B cell (primary cell): ENCODE measurements at regions not wholly inside any gene's neighbourhood (a gene's known extent, or its start where the extent isn't known, plus 50 kb on each side); places are given as distances from the start of the nearest gene placed in this dataset.

Experiments used
- ATAC-seq: fragments of 200-7000 bp; cut with Tn5 transposase; one replicate; pipeline ENCODE4 v1.10.0; 2021; ENCODE audit warnings: low read depth, mild to moderate bottlenecking, moderate number of reproducible peaks, moderate library complexity
- CTCF ChIA-PET: fragments of 350-600 bp; sonication (Branson Sonifier 250); formaldehyde crosslinking; loops from one replicate; lab custom pipeline; 2021; ENCODE audit warnings: antibody characterized with exemption, inconsistent platforms; lab: Charles Lee
- POLR2A ChIA-PET: fragments of 350-600 bp; sonication (Branson Sonifier 250); formaldehyde crosslinking; loops from one replicate; lab custom pipeline; 2021; ENCODE audit warnings: antibody characterized with exemption; lab: Charles Lee
- DNase-seq: peaks from one replicate; pipeline ENCODE4 v3.0.0; 2013
- H2AFZ ChIP-seq: 2 replicates; pipeline ENCODE4 v1.6.1; 2012; ENCODE audit warnings: mild to moderate bottlenecking, low read depth, low read length; ENCODE audit not compliant: insufficient read depth, poor library complexity, severe bottlenecking
- H3K27ac ChIP-seq, 2 donors: 1 replicate in 1 of 2; 2 replicates in 1 of 2; pipeline ENCODE4 v1.5.1; 2012 to 2013; ENCODE audit warnings: low read length in 2 of 2, mild to moderate bottlenecking in 2 of 2, moderate library complexity in 1 of 2
- H3K27me3 ChIP-seq, 4 experiments: fragments of 200-600 bp in 1 of 4; sonication (generic) in 1 of 4; replicated peaks in 1 of 4; 1 replicate in 2 of 4; 2 replicates in 2 of 4; pipeline versions ENCODE4 v1.6.1 to v1.7.0; 2013 to 2016; ENCODE audit warnings: low read length in 3 of 4, mild to moderate bottlenecking in 2 of 4, mixed read lengths in 1 of 4, moderate library complexity in 1 of 4; ENCODE audit not compliant: insufficient read depth in 4 of 4, control insufficient read depth in 3 of 4; ENCODE audit errors: control extremely low read depth in 1 of 4
- H3K36me3 ChIP-seq, 2 experiments: replicated peaks in 1 of 2; 1 replicate in 1 of 2; 2 replicates in 1 of 2; pipeline versions ENCODE4 v1.6.1 to v1.7.1; 2013; ENCODE audit warnings: low read length in 1 of 2; ENCODE audit not compliant: insufficient read depth in 2 of 2, control insufficient read depth in 1 of 2; ENCODE audit errors: control extremely low read depth in 1 of 2, extremely low read depth in 1 of 2
- H3K4me1 ChIP-seq, 2 donors: fragments of 200-600 bp in 1 of 2; sonication (generic) in 1 of 2; 1 replicate in 1 of 2; 2 replicates in 1 of 2; pipeline versions ENCODE4 v1.5.1 to v1.6.1; 2013 to 2017; ENCODE audit warnings: low read length in 2 of 2; ENCODE audit not compliant: control insufficient read depth in 2 of 2, insufficient read depth in 2 of 2
- H3K4me2 ChIP-seq: replicated peaks from 2 replicates; pipeline ENCODE3; 2012; ENCODE audit warnings: mild to moderate bottlenecking, low read depth, low read length; ENCODE audit not compliant: poor library complexity, severe bottlenecking
- H3K4me3 ChIP-seq, 5 experiments: fragments of 200-600 bp in 1 of 5; sonication (generic) in 1 of 5; 1 replicate in 3 of 5; 2 replicates in 2 of 5; pipeline versions ENCODE4 v1.5.1 to v1.7.0; 2011 to 2016; ENCODE audit warnings: low read length in 4 of 5, mild to moderate bottlenecking in 4 of 5, low read depth in 2 of 5, control low read depth in 1 of 5, moderate library complexity in 1 of 5; ENCODE audit not compliant: insufficient read depth in 1 of 5; ENCODE audit errors: control extremely low read depth in 1 of 5, extremely low read depth in 1 of 5
- H3K79me2 ChIP-seq: fragments of 200-600 bp; sonication (generic); one replicate; pipeline ENCODE4 v1.6.0; 2016; ENCODE audit warnings: low read length; ENCODE audit not compliant: control insufficient read depth, insufficient read depth
- H3K9ac ChIP-seq: fragments of 200-600 bp; sonication (generic); 2 replicates; pipeline ENCODE4 v1.6.1; 2017; ENCODE audit warnings: mild to moderate bottlenecking, low read length, moderate library complexity
- H3K9me3 ChIP-seq, 3 donors: one replicate each; pipeline versions ENCODE4 v1.6.1 to v1.7.1; 2013; ENCODE audit warnings: low read length in 2 of 3; ENCODE audit not compliant: control insufficient read depth in 2 of 3, insufficient read depth in 1 of 3; ENCODE audit errors: control extremely low read depth in 1 of 3
- H4K20me1 ChIP-seq: 2 replicates; pipeline ENCODE4 v1.6.0; 2012; ENCODE audit warnings: mild to moderate bottlenecking, low read length; ENCODE audit not compliant: insufficient read depth, control insufficient read depth, poor library complexity, severe bottlenecking
- H3K27ac Mint-ChIP-seq: one replicate; pipeline ENCODE4 v1.8.0; 2021; ENCODE audit warnings: mixed read lengths
- H3K27me3 Mint-ChIP-seq: one replicate; pipeline ENCODE4 v1.8.0; 2021; ENCODE audit warnings: mixed read lengths
- H3K4me1 Mint-ChIP-seq: one replicate; pipeline ENCODE4 v1.8.0; 2021; ENCODE audit warnings: mixed read lengths
- H3K4me3 Mint-ChIP-seq: one replicate; pipeline ENCODE4 v1.8.0; 2021; ENCODE audit warnings: mixed read lengths
- H3K9me3 Mint-ChIP-seq: one replicate; pipeline ENCODE4 v1.8.0; 2022; ENCODE audit warnings: mixed read lengths; ENCODE audit not compliant: insufficient read depth
- EZH2 ChIP-seq: IDR thresholded peaks from 2 replicates; pipeline ENCODE4 v1.6.1; 2012; ENCODE audit warnings: borderline replicate concordance, low read depth, mild to moderate bottlenecking, moderate library complexity, low read length; ENCODE audit not compliant: insufficient read depth, poor library complexity, severe bottlenecking
- WGBS: methylation state at CpG from one replicate; pipeline ENCODE4 v1.1.5; 2013; ENCODE audit warnings: missing lambda C conversion rate; ENCODE audit not compliant: insufficient coverage; 5-methylcytosine and 5-hydroxymethylcytosine counted together
- intact Hi-C: fragments of 100-400 bp; cut with micrococcal nuclease; formaldehyde crosslinking; loops from one replicate; pipeline ENCODE4 v1.10.0; 2022
- TF ChIP-seq, protein P1 (sequence below): fragments of 200-600 bp; IDR thresholded peaks from one replicate; pipeline ENCODE4 v1.8.0; 2022; ENCODE audit warnings: antibody characterized with exemption, mild to moderate bottlenecking

GRCh38 chr4:33512397-33512796 is 2731.9 kb downstream of the ARAP2 start:
- Histone ChIP-seq H3K9me3 (peaks cover 0 to 7% (median 0%) of the 10 kb centered on the region in 3 donors), H4K20me1 (no peaks in the 10 kb centered on the region), H3K27ac (no peak overlapping the region), H3K9ac (no peak overlapping the region), H3K4me1 (no peaks in the 10 kb centered on the region), H3K4me3 (no peak overlapping the region), H3K27me3 (no peaks in the 10 kb centered on the region), H3K4me2 (no peak overlapping the region), H2AFZ (no peak overlapping the region), H3K36me3 (no peaks in the 10 kb centered on the region), H3K79me2 (no peaks in the 10 kb centered on the region)
- WGBS: 0% methylated on average over 2 of the region's 3 CpGs
- no peak for ATAC-seq
- Mint-ChIP-seq H3K4me1 (no peaks in the 10 kb centered on the region), H3K27me3 (no peaks in the 10 kb centered on the region), H3K9me3 (no peaks in the 10 kb centered on the region), H3K27ac (no peak overlapping the region), H3K4me3 (no peak overlapping the region)
- POLR2A ChIA-PET: no interaction called here
- DNase-seq: no peak
- CTCF ChIA-PET: no interaction called here
- TF ChIP-seq, protein P1, sequence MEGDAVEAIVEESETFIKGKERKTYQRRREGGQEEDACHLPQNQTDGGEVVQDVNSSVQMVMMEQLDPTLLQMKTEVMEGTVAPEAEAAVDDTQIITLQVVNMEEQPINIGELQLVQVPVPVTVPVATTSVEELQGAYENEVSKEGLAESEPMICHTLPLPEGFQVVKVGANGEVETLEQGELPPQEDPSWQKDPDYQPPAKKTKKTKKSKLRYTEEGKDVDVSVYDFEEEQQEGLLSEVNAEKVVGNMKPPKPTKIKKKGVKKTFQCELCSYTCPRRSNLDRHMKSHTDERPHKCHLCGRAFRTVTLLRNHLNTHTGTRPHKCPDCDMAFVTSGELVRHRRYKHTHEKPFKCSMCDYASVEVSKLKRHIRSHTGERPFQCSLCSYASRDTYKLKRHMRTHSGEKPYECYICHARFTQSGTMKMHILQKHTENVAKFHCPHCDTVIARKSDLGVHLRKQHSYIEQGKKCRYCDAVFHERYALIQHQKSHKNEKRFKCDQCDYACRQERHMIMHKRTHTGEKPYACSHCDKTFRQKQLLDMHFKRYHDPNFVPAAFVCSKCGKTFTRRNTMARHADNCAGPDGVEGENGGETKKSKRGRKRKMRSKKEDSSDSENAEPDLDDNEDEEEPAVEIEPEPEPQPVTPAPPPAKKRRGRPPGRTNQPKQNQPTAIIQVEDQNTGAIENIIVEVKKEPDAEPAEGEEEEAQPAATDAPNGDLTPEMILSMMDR: no peak
- intact Hi-C loops: no loop called here

- Histone ChIP-seq H3K4me1 (no peaks in the 10 kb centered on the region), H3K79me2 (no peaks in the 10 kb centered on the region), H3K4me3 (no peak overlapping the region), H3K4me2 (no peak overlapping the region), H3K27me3 (no peaks in the 10 kb centered on the region), H4K20me1 (no peaks in the 10 kb centered on the region), H3K36me3 (no peaks in the 10 kb centered on the region), H3K9me3 (peaks cover 0 to 3% (median 0%) of the 10 kb centered on the region in 3 donors), H2AFZ (no peak overlapping the region), H3K27ac (no peak overlapping the region), H3K9ac (no peak overlapping the region)
- Mint-ChIP-seq H3K27ac (no peak overlapping the region), H3K4me3 (no peak overlapping the region), H3K4me1 (no peaks in the 10 kb centered on the region), H3K27me3 (no peaks in the 10 kb centered on the region), H3K9me3 (no peaks in the 10 kb centered on the region)
- no peak for DNase-seq
- CTCF ChIA-PET: no interaction called here
- intact Hi-C loops: no loop called here
- ATAC-seq: no peak
- POLR2A ChIA-PET: no interaction called here
- no peak for TF ChIP-seq EZH2
- TF ChIP-seq, protein P1: no peak
- WGBS: no CpG with 5 or more reads among the region's 6 CpGs
Measured at GRCh38 chr4:33518856-33519255, 2725.5 kb downstream of the ARAP2 start.
